ENCODE measurements at regions not wholly inside any gene's neighbourhood (a gene's known extent, or its start where the extent isn't known, plus 50 kb on each side); places are given as distances from the start of the nearest gene placed in this dataset.

- DNase-seq (ENCODE audit: extremely low read depth in 1 of 2, low read depth in 1 of 2) = no peak
These were observed 875.4 kb downstream of the SLITRK6 start for GRCh38 chr13:84923831-84924230.

GRCh38 chr13:84917252-84917878 is 881.9 kb downstream of the SLITRK6 start:
- no peak for DNase-seq (ENCODE audit: extremely low read depth in 1 of 2, low read depth in 1 of 2)

- no peak for DNase-seq (ENCODE audit: extremely low read depth in 1 of 2, low read depth in 1 of 2)
These were observed 886.5 kb downstream of the SLITRK6 start for GRCh38 chr13:84912720-84913119.

- no peak for DNase-seq (ENCODE audit: extremely low read depth in 1 of 2, low read depth in 1 of 2)
These were observed 888.8 kb downstream of the SLITRK6 start for GRCh38 chr13:84910423-84910822.

GRCh38 chr13:84903391-84903790 is 895.8 kb downstream of the SLITRK6 start:
- no peak for DNase-seq (ENCODE audit: extremely low read depth in 1 of 2, low read depth in 1 of 2)

GRCh38 chr13:84902243-84902642 is 897.0 kb downstream of the SLITRK6 start:
- no peak for DNase-seq (ENCODE audit: extremely low read depth in 1 of 2, low read depth in 1 of 2)

GRCh38 chr13:84896128-84896527 is 903.1 kb downstream of the SLITRK6 start:
- DNase-seq (ENCODE audit: extremely low read depth in 1 of 2, low read depth in 1 of 2) = peak in 1 of 2 donors; percentile 1

GRCh38 chr13:84894749-84895148 is 904.5 kb downstream of the SLITRK6 start:
- DNase-seq (ENCODE audit: extremely low read depth in 1 of 2, low read depth in 1 of 2) = no peak

- DNase-seq (ENCODE audit: extremely low read depth in 1 of 2, low read depth in 1 of 2) = no peak
These were observed 913.4 kb downstream of the SLITRK6 start for GRCh38 chr13:84885868-84886267.

GRCh38 chr13:84873951-84874350 is 925.3 kb downstream of the SLITRK6 start:
- DNase-seq (ENCODE audit: extremely low read depth in 1 of 2, low read depth in 1 of 2) = no peak

- DNase-seq (ENCODE audit: extremely low read depth in 1 of 2, low read depth in 1 of 2) = no peak
These were observed 929.0 kb downstream of the SLITRK6 start for GRCh38 chr13:84870190-84870589.

GRCh38 chr13:84867246-84867645 is 932.0 kb downstream of the SLITRK6 start:
- DNase-seq (ENCODE audit: extremely low read depth in 1 of 2, low read depth in 1 of 2) = no peak

- DNase-seq (ENCODE audit: extremely low read depth in 1 of 2, low read depth in 1 of 2) = no peak
These were observed 933.4 kb downstream of the SLITRK6 start for GRCh38 chr13:84865783-84866221.

GRCh38 chr13:84864341-84864740 is 934.9 kb downstream of the SLITRK6 start:
- DNase-seq (ENCODE audit: extremely low read depth in 1 of 2, low read depth in 1 of 2) = no peak

GRCh38 chr13:84847107-84847506 is 952.1 kb downstream of the SLITRK6 start:
- no peak for DNase-seq (ENCODE audit: extremely low read depth in 1 of 2, low read depth in 1 of 2)

GRCh38 chr13:84845907-84846619 is 953.2 kb downstream of the SLITRK6 start:
- DNase-seq (ENCODE audit: extremely low read depth in 1 of 2, low read depth in 1 of 2) = no peak

- no peak for DNase-seq (ENCODE audit: extremely low read depth in 1 of 2, low read depth in 1 of 2)
These were observed 954.7 kb downstream of the SLITRK6 start for GRCh38 chr13:84844473-84844872.

GRCh38 chr13:84843368-84843767 is 955.9 kb downstream of the SLITRK6 start:
- no peak for DNase-seq (ENCODE audit: extremely low read depth in 1 of 2, low read depth in 1 of 2)

GRCh38 chr13:84834201-84834600 is 951.9 kb upstream of the SLITRK1 start:
- DNase-seq (ENCODE audit: extremely low read depth in 1 of 2, low read depth in 1 of 2) = no peak

GRCh38 chr13:84831666-84832657 is 949.7 kb upstream of the SLITRK1 start:
- no peak for DNase-seq (ENCODE audit: extremely low read depth in 1 of 2, low read depth in 1 of 2)

- DNase-seq (ENCODE audit: extremely low read depth in 1 of 2, low read depth in 1 of 2) = no peak
These were observed 941.3 kb upstream of the SLITRK1 start for GRCh38 chr13:84823528-84823927.

Measured in activated CD8-positive, alpha-beta memory T cell treated with anti-CD3 and anti-CD28 coated beads for 1 hour (primary cell).